GM21786 (cell line): ENCODE measurements at regions not wholly inside any gene's neighbourhood (a gene's known extent, or its start where the extent isn't known, plus 50 kb on each side); places are given as distances from the start of the nearest gene placed in this dataset.
"Not testable (repeated sequence)": the region's sequence is repeated elsewhere in the genome, so short reads cannot be mapped to it uniquely, and the experiment has no call there.

Source experiments
- ATAC-seq: cut with Tn5 transposase; IDR thresholded peaks from one replicate; pipeline ENCODE4 v1.9.1; 2021; ENCODE audit not compliant: unreplicated experiment

GRCh38 chr13:79647533-79647932 is 166.6 kb downstream of the NDFIP2 start:
- ATAC-seq: no peak

GRCh38 chr13:79646880-79647279 is 165.9 kb downstream of the NDFIP2 start:
- no peak for ATAC-seq

GRCh38 chr13:79645569-79645968 is 164.6 kb downstream of the NDFIP2 start:
- ATAC-seq: no peak

DNA sequence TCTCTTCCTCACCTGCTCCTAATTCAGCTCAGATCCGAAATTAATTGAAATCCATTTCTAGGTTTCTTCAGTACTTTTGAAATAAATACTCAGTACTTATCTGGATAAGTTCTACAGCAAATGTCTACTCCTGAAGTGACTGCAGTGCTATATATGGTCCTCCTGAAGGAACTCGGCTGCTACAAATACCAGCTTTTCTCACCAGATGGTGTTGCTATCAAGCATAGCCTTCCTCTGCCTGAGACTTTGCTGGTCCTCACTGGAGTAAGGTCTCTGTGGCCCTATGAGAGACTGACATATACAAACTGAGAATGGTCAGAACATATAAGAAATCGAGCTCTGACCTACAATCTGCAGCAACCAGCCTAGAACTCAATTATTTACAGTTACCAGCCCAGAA is 161.6 kb downstream of the NDFIP2 start:
- ATAC-seq: no peak

- ATAC-seq: no peak
Observed at GRCh38 chr13:79637133-79637763, 156.3 kb downstream of the NDFIP2 start.

GRCh38 chr13:79631051-79631659 is 150.2 kb downstream of the NDFIP2 start:
- ATAC-seq: no peak

DNA sequence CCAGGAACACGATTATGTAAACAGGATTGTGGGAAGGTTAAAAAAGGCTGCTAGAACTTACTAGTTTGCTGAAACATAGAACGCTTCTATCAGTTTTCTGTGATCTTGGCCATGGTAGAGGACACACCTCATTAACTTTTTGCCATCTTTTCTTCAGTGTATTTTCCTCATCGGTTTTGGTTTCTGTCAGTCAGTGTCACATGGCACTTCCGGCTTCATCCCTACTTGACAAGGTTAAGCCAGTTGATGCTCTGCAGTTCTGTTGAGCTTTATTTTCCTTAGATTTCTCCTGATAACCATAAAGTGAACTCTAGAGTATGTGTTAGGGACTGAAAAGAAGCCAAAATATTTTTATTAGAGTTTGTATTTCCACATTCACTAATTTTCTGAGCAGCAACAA is 147.5 kb downstream of the NDFIP2 start:
- ATAC-seq: no peak

DNA sequence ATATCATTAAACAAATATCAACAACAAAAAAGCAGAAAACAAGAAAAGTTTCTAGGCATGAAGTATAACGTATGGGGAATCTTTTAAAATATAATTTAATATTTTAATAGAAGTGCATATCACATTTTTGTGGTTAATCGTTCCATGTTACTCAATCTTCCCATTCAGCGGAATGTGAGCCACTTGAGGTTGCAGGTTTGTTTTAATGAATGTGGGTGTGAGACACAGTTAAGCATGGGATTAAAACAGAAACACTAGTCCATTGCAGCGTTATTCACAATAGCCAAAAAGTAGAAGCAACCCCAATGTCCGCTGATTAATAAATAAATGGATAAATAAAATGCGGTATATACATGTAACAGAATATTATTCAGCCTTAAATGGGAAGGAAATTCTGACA is 146.0 kb downstream of the NDFIP2 start:
- no peak for ATAC-seq

GRCh38 chr13:79625517-79625916 is 144.6 kb downstream of the NDFIP2 start:
- ATAC-seq: no peak

DNA sequence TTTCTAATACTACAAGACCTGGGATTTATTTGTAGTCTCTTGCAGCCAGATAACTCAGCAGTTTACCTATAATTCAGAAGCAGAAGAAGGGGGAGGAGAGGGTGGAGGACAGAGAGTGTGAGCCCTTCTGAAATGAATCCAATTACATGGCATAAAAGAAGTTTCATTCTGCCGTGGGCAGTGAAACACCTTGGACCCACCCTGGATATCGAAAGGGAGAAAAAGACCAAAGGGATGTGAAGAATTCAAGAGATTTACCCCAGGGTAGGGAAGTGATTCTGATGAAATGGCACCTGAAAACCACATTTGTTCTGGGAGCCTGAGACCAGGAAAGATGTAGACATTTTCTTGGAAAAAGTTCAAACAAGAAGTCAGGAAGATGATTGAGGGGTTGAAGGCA is 140.9 kb downstream of the NDFIP2 start:
- ATAC-seq: no peak

DNA sequence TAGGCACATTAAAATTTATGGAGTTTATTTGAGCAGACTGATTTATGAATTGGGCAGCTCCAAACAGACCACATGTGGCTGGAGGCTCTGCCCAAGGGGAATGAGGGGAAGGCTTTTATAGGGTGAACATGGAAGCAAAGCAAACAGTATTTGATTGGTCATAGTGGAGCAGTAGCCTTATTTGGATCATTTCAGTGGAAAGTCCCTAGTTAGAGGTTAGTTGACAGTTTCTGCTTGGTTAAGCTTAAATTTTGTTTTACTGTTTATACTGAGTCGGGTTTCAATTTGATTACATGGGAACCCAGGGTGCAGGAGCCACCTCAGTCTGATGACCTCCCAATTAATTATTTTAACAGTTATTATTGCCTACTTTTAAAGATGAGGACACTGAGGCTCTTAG is 140.5 kb downstream of the NDFIP2 start:
- ATAC-seq: no peak

DNA sequence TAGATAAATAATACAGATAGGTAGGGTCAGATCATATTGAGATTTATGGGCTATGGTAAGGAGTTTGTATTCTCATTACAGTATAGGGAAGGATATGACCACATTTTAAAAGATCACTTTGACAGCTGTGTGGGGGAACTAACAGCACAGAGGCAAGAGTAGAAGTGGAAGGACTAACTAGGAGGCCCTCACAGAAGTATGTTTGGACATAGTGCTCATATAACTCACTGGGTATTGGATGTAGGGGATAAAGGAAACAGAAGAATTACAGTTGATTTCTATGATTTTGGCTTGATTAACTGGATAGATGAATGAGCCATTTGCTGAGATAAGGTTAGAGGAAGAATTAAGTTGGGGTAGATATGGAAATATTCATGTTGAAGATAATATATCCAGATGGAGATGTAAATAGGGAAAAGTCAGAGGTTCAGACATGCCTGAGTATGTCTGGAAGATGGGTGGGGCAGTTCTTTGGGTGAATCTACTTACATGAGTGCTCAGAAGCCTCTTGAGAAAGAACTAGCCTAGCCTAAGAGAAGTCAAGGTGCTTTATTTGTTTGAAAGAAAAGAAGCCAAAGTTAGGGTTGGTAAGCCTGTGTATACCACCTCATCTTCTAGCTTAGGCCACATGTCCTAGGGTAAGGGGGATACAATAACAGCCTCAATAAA is 133.4 kb downstream of the NDFIP2 start:
- ATAC-seq: no peak

GRCh38 chr13:79612604-79613003 is 131.6 kb downstream of the NDFIP2 start:
- no peak for ATAC-seq

DNA sequence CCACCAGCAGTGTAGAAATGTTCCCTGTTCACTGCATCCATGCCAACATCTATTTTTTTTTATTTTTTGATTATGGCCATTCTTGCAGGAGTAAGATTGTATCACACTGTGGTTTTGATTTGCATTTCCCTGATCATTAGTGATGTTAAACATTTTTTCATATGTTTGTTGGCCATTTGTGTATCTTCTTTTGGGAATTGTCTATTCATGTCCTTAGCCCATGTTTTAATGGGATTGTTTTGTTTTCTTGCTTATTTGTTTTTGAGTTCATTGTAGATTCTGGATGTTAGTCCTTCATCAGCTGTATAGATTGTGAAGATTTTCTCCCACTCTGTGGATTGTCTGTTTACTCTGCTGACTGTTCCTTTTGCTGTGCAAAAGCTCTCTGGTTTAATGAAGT is 126.9 kb downstream of the NDFIP2 start:
- not testable (repeated sequence) for ATAC-seq
